NCI-H524 (cell line): ENCODE measurements at regions not wholly inside any gene's neighbourhood (a gene's known extent, or its start where the extent isn't known, plus 50 kb on each side); places are given as distances from the start of the nearest gene placed in this dataset.

Source experiments
- DNase-seq, 2 experiments: peaks; one replicate each; lab custom pipeline; 2025; lab: John Stamatoyannopoulos, UW

GRCh38 chr5:5953584-5954274, 424.6 kb downstream of the MED10 start:
- DNase-seq = no peak

- DNase-seq = no peak
Measured at GRCh38 chr5:5951953-5952352, 426.4 kb downstream of the MED10 start.

GRCh38 chr5:5950658-5951057, 427.7 kb downstream of the MED10 start:
- DNase-seq = peak in 1 of 2 experiments; percentile 21

- DNase-seq = no peak
Measured at GRCh38 chr5:5941486-5941885, 436.9 kb downstream of the MED10 start.

- no peak for DNase-seq
Measured at GRCh38 chr5:5939759-5940370, 438.5 kb downstream of the MED10 start.

GRCh38 chr5:5933651-5934050, 444.7 kb downstream of the MED10 start:
- DNase-seq = peak in 1 of 2 experiments; percentile 8

GRCh38 chr5:5932824-5933223, 445.5 kb downstream of the MED10 start:
- DNase-seq = no peak

GRCh38 chr5:5930561-5930960, 447.8 kb downstream of the MED10 start:
- DNase-seq = no peak

- DNase-seq = peak; percentile 86 to 95
Measured at GRCh38 chr5:5929291-5930020, 448.9 kb downstream of the MED10 start.

GRCh38 chr5:5925191-5925590, 453.2 kb downstream of the MED10 start:
- no peak for DNase-seq

- DNase-seq = no peak
Measured at GRCh38 chr5:5919411-5919810, 458.9 kb downstream of the MED10 start.

- DNase-seq = no peak
Measured at GRCh38 chr5:5906778-5907177, 471.6 kb downstream of the MED10 start.

- no peak for DNase-seq
Measured at GRCh38 chr5:5905186-5905585, 473.2 kb downstream of the MED10 start.

GRCh38 chr5:5904113-5904512, 474.2 kb downstream of the MED10 start:
- no peak for DNase-seq

GRCh38 chr5:5902678-5903646, 475.4 kb downstream of the MED10 start:
- no peak for DNase-seq

- DNase-seq = no peak
Measured at GRCh38 chr5:5900350-5900749, 477.9 kb downstream of the ICE1 start.

GRCh38 chr5:5899716-5900115, 477.2 kb downstream of the ICE1 start:
- no peak for DNase-seq

- DNase-seq = peak in 1 of 2 experiments; percentile 13
Measured at GRCh38 chr5:5888284-5888683, 465.8 kb downstream of the ICE1 start.

- DNase-seq = no peak
Measured at GRCh38 chr5:5887833-5888232, 465.4 kb downstream of the ICE1 start.

- DNase-seq = peak in 1 of 2 experiments; percentile 35
Measured at GRCh38 chr5:5886812-5887486, 464.5 kb downstream of the ICE1 start.

GRCh38 chr5:5886353-5886752, 463.9 kb downstream of the ICE1 start:
- DNase-seq = no peak
